ENCODE measurements at regions not wholly inside any gene's neighbourhood (a gene's known extent, or its start where the extent isn't known, plus 50 kb on each side); places are given as distances from the start of the nearest gene placed in this dataset.

GRCh38 chr5:32909207-32909606, 198.1 kb downstream of the NPR3 start:
- TF ChIP-seq CTCF (IDR thresholded peaks at IDR 0.05; ENCODE audit: low read depth, low read length, missing input control) (no peak), TAF1 (conservative IDR thresholded peaks at IDR 0.05) (no peak), JUND (IDR thresholded peaks at IDR 0.05) (no peak), ZBTB33 (IDR thresholded peaks at IDR 0.05) (no peak), MAX (IDR thresholded peaks at IDR 0.05) (no peak), RAD21 (IDR thresholded peaks at IDR 0.05) (no peak), GABPA (IDR thresholded peaks at IDR 0.05 in 1 of 2, conservative IDR thresholded peaks at IDR 0.05 in 1 of 2) (no peak), EGR1 (IDR thresholded peaks at IDR 0.05; ENCODE audit: low read depth in 2 of 2) (no peak), ATF3 (IDR thresholded peaks at IDR 0.05) (no peak)
- TF ChIP-seq, protein P1, sequence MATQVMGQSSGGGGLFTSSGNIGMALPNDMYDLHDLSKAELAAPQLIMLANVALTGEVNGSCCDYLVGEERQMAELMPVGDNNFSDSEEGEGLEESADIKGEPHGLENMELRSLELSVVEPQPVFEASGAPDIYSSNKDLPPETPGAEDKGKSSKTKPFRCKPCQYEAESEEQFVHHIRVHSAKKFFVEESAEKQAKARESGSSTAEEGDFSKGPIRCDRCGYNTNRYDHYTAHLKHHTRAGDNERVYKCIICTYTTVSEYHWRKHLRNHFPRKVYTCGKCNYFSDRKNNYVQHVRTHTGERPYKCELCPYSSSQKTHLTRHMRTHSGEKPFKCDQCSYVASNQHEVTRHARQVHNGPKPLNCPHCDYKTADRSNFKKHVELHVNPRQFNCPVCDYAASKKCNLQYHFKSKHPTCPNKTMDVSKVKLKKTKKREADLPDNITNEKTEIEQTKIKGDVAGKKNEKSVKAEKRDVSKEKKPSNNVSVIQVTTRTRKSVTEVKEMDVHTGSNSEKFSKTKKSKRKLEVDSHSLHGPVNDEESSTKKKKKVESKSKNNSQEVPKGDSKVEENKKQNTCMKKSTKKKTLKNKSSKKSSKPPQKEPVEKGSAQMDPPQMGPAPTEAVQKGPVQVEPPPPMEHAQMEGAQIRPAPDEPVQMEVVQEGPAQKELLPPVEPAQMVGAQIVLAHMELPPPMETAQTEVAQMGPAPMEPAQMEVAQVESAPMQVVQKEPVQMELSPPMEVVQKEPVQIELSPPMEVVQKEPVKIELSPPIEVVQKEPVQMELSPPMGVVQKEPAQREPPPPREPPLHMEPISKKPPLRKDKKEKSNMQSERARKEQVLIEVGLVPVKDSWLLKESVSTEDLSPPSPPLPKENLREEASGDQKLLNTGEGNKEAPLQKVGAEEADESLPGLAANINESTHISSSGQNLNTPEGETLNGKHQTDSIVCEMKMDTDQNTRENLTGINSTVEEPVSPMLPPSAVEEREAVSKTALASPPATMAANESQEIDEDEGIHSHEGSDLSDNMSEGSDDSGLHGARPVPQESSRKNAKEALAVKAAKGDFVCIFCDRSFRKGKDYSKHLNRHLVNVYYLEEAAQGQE (IDR thresholded peaks at IDR 0.05) = no peak
